ENCODE measurements at regions not wholly inside any gene's neighbourhood (a gene's known extent, or its start where the extent isn't known, plus 50 kb on each side); places are given as distances from the start of the nearest gene placed in this dataset.
A peak's percentile ranks its signal among the peaks of the same experiment; 100 is the strongest.

GRCh38 chr6:76275746-76276145 is 203.3 kb upstream of the IMPG1 start:
- TF ChIP-seq CTCF (IDR thresholded peaks at IDR 0.05), result peak; percentile 45; the same call in 1 of the 2 replicates

DNA sequence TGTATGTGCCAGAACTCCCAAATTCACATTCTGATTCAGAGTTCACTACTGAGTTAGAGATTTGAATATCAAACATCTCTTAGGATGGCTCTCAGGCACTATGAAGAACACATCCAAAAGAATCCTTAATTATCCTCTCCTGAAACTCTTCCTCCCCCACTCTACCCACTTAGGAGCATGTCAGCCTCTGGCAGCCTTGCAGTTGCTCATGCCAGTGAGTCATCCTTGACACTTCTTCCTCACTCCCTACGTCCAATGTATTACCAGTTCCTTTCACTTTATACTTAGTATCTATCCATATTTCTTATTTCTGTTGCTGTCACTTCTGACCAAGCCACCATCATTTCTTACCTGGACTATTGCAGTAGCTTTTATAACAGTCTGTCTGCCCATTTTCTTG is 192.0 kb upstream of the IMPG1 start:
- TF ChIP-seq CTCF (IDR thresholded peaks at IDR 0.05), result no peak

- no peak for TF ChIP-seq CTCF (IDR thresholded peaks at IDR 0.05)
Observed at GRCh38 chr6:76262240-76262639, 189.8 kb upstream of the IMPG1 start.

GRCh38 chr6:76250666-76251065 is 178.2 kb upstream of the IMPG1 start:
- no peak for TF ChIP-seq CTCF (IDR thresholded peaks at IDR 0.05)

GRCh38 chr6:76247527-76247926 is 175.1 kb upstream of the IMPG1 start:
- no peak for TF ChIP-seq CTCF (IDR thresholded peaks at IDR 0.05)

DNA sequence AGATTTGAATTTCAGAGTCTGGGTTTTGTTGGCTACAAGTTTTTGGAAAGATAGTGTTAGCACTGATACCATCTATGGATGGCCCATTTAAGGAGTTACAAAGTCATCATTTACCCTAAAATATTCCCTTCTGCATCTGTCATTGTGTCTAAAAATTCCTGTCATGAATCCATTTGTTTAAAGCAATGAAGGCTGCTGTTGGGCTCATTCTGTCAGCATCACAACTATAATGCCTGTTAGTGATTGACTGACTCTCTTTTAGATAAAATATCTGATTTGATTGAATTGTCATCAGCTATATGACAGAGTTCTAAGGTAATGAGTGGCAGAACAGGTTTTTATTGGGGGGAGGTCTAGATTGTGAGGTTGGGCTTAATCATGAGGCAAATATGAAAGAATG is 167.6 kb upstream of the IMPG1 start:
- no peak for TF ChIP-seq CTCF (IDR thresholded peaks at IDR 0.05)

- TF ChIP-seq CTCF (IDR thresholded peaks at IDR 0.05), result no peak
Observed at GRCh38 chr6:76230711-76231110, 158.2 kb upstream of the IMPG1 start.

DNA sequence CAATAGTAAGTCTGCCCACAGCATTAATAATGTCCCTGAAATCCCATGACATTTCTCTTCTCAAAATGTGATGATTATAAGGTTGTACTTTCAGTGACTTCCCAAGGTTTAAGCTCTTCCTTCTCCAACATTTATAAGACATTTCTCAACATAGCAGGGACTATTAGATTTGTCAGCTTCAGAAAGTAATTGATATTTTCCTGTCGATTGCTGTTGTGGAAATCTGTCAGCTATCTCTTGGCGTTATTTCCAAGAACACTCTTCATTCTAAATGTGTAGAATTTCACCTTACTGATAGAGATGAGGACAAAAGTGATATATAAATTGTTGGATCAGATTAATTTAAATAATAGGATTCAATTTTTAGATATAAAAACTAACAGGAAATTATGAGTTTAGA is 149.7 kb upstream of the IMPG1 start:
- TF ChIP-seq CTCF (IDR thresholded peaks at IDR 0.05), result no peak
